Heart left ventricle (tissue), 13 donors: ENCODE measurements at regions not wholly inside any gene's neighbourhood (a gene's known extent, or its start where the extent isn't known, plus 50 kb on each side); places are given as distances from the start of the nearest gene placed in this dataset.

Source experiments
- CTCF ChIP-seq, 12 donors: fragments of 200-600 bp; sonication (generic) in 4 of 12; IDR thresholded peaks; one replicate each; pipeline versions ENCODE4 v1.5.0 to v1.8.0; 2018 to 2022; ENCODE audit warnings: antibody characterized with exemption in 12 of 12, mild to moderate bottlenecking in 5 of 12
- POLR2A ChIP-seq, 2 donors: fragments of 450-650 bp; IDR thresholded peaks; one replicate each; pipeline ENCODE4 v1.6.1; 2017; ENCODE audit warnings: antibody characterized with exemption in 2 of 2, mild to moderate bottlenecking in 2 of 2, moderate library complexity in 2 of 2
- donor health status: ischemic (EF 13 %, LVEDD 7.1; RV severe dilation, severe dysfunction).
- donor health status: DM: no; HTN: yes; CAD: no.
- donor health status: DM: no; HTN: no; CAD: no.
- donor health status: ischemic (EF 25% LVEDD 6.9; RV normal size, moderate dysfunction).
- donor health status: ischemic (EF 25% LVEDD 5.7; RV mildly dilated, moderate dysfunction).
- donor health status: ischemic (EF 35%, LVEDD 5.7; RV mildly dilated, moderate dysfunction).
- donor health status: nonischemic (EF 11% LVEDD 7.7; RV severe dilation, severe dysfunction).
- donor health status: DM: yes; HTN: yes; CAD: no.
- donor health status: PGD.
- donor health status: ischemic (EF 29% LVEDD 5.4; RV normal size, mild dysfunction).
- donor health status: nonischemic (EF 23%, LVEDD 6.1; RV moderate dilation, normal function).

GRCh38 chr5:33182986-33183385 is 257.8 kb upstream of the TARS1 start:
- TF ChIP-seq CTCF (IDR thresholded peaks at IDR 0.05) (no peak), POLR2A (IDR thresholded peaks at IDR 0.05) (no peak)
